Caco-2 (cell line): ENCODE measurements at regions not wholly inside any gene's neighbourhood (a gene's known extent, or its start where the extent isn't known, plus 50 kb on each side); places are given as distances from the start of the nearest gene placed in this dataset.

ENCODE experiments used
- BruUV-seq: library from RNA; stranded (reverse); fragments of 400-500 nt; replicated peaks from 2 replicates; lab custom pipeline; 2021; lab: Mats Ljungman, UMichigan
- CTCF ChIA-PET: fragments of 300-600 bp; sonication (Branson Sonifier 250); formaldehyde crosslinking; loops from one replicate; lab custom pipeline; 2022; ENCODE audit warnings: antibody characterized with exemption; lab: Charles Lee
- POLR2A ChIA-PET: fragments of 300-600 bp; sonication (Branson Sonifier 250); formaldehyde crosslinking; loops from one replicate; lab custom pipeline; 2022; ENCODE audit warnings: antibody characterized with exemption; lab: Charles Lee
- DNase-seq, 2 experiments: peaks; one replicate each; pipeline versions ENCODE4 v3.0.0 to v3.0.0-alpha.2; 2020 to 2022
- H3K27me3 ChIP-seq: replicated peaks from 2 replicates; pipeline ENCODE4 v1.6.0; 2011; ENCODE audit warnings: low read length; ENCODE audit not compliant: control insufficient read depth, insufficient read depth
- H3K36me3 ChIP-seq: 2 replicates; pipeline ENCODE4 v1.5.1; 2011; ENCODE audit warnings: low read length; ENCODE audit not compliant: control insufficient read depth, insufficient read depth
- H3K4me1 ChIP-seq: fragments of 250-450 bp; sonication (Bioruptor Pico); 2 replicates; pipeline ENCODE4 v1.5.1; 2020; ENCODE audit warnings: mild to moderate bottlenecking
- H3K4me3 ChIP-seq: 2 replicates; pipeline ENCODE4 v1.5.1; 2011; ENCODE audit warnings: low read depth, mild to moderate bottlenecking, control low read depth, low read length
- H3K9me3 ChIP-seq: fragments of 250-450 bp; sonication (Bioruptor Pico); 2 replicates; pipeline ENCODE4 v1.5.1; 2020; ENCODE audit warnings: mild to moderate bottlenecking, moderate library complexity
- H3K27ac Mint-ChIP-seq: one replicate; pipeline ENCODE4 v1.8.0; 2022; ENCODE audit warnings: mixed read lengths; ENCODE audit not compliant: unreplicated experiment
- H3K27me3 Mint-ChIP-seq: one replicate; pipeline ENCODE4 v1.8.0; 2022; ENCODE audit warnings: mixed read lengths; ENCODE audit not compliant: insufficient read depth, unreplicated experiment
- H3K36me3 Mint-ChIP-seq: one replicate; pipeline ENCODE4 v1.8.0; 2022; ENCODE audit warnings: mild to moderate bottlenecking, mixed read lengths; ENCODE audit not compliant: insufficient read depth, unreplicated experiment
- H3K4me1 Mint-ChIP-seq: one replicate; pipeline ENCODE4 v1.8.0; 2022; ENCODE audit warnings: low read depth, mixed read lengths; ENCODE audit not compliant: unreplicated experiment
- H3K4me3 Mint-ChIP-seq: one replicate; pipeline ENCODE4 v1.8.0; 2022; ENCODE audit warnings: mild to moderate bottlenecking, moderate library complexity, mixed read lengths; ENCODE audit not compliant: unreplicated experiment
- H3K9me3 Mint-ChIP-seq: one replicate; pipeline ENCODE4 v1.8.0; 2022; ENCODE audit warnings: mixed read lengths; ENCODE audit not compliant: unreplicated experiment
- CTCF ChIP-seq, 2 experiments: fragments of 200-600 bp in 1 of 2; IDR thresholded peaks; 1 replicate in 1 of 2; 2 replicates in 1 of 2; pipeline versions ENCODE4 v1.5.1 to v1.8.0; 2011 to 2022; ENCODE audit warnings: antibody characterized with exemption in 1 of 2, control low read depth in 1 of 2, inconsistent platforms in 1 of 2, low read depth in 1 of 2, low read length in 1 of 2, mild to moderate bottlenecking in 1 of 2, moderate library complexity in 1 of 2; ENCODE audit not compliant: insufficient read depth in 1 of 2, severe bottlenecking in 1 of 2, unreplicated experiment in 1 of 2
- intact Hi-C: fragments of 100-400 bp; cut with micrococcal nuclease; formaldehyde crosslinking; loops from one replicate; pipeline ENCODE4 v1.10.0; 2022; ENCODE audit not compliant: unreplicated experiment

DNA sequence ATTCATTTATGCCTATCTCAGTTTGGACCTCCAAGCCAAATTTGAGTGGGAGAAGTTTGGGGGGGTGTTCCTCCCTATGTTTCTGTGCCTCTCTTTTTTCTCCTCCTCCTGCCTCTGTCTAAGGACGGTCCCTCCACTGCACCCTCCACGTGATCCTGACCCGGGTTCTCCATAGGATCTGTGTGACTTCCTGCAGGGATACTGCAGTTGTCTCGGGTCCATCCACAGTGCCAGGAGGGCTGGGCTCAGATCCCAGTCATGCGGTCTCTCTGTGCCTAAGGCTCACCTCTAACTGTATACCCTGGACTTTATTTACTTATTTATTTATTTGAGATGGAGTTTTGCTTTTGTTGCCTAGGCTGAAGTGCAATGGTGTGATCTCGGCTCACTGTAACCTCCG lies 1354.5 kb downstream of the BRD1 start:
- Mint-ChIP-seq H3K4me1 (no peaks in the 10 kb centered on the region), H3K27ac (no peak overlapping the region), H3K27me3 (no peaks in the 10 kb centered on the region), H3K36me3 (no peaks in the 10 kb centered on the region), H3K9me3 (no peaks in the 10 kb centered on the region), H3K4me3 (no peak overlapping the region)
- no peaks in the 10 kb centered on the region for H3K36me3 ChIP-seq
- CTCF ChIA-PET = no interaction called here
- DNase-seq = no peak
- POLR2A ChIA-PET = no interaction called here
- intact Hi-C loops = no loop called here
- no TSS peak for BruUV-seq
- no peaks in the 10 kb centered on the region for H3K4me1 ChIP-seq
- H3K9me3 ChIP-seq = no peaks in the 10 kb centered on the region
- no peak overlapping the region for H3K4me3 ChIP-seq
- no peaks in the 10 kb centered on the region for H3K27me3 ChIP-seq
- TF ChIP-seq CTCF (IDR thresholded peaks at IDR 0.05; ENCODE audit: insufficient read depth in 1 of 2, low read depth in 1 of 2, low read length in 1 of 2, severe bottlenecking in 1 of 2, unreplicated experiment in 1 of 2) = no peak

DNA sequence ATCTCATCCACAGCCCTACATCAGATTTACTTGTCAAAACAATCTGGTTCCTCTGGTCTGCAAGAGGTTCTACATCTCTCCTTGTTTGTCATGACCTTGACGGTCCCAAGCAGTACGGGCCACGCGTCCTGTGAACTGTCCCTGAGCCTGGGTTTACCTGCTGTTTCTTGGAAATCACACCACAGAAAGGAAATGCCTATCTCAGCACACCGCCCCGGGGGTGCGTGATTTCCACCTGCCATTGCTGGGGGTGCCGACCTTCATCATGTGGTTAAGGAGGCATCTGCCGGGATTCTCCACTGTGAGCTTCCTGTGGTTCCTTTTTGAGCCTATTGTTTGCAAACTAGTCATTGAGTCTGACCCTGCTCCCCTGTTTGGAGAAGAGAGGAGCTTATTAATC lies 1363.4 kb downstream of the BRD1 start:
- Histone ChIP-seq H3K27me3 (no peaks in the 10 kb centered on the region), H3K4me1 (no peaks in the 10 kb centered on the region), H3K9me3 (no peaks in the 10 kb centered on the region), H3K4me3 (no peak overlapping the region), H3K36me3 (no peaks in the 10 kb centered on the region)
- no peak overlapping the region for H3K27ac Mint-ChIP-seq
- BruUV-seq = no TSS peak
- peaks cover 9% of the 10 kb centered on the region for H3K27me3 Mint-ChIP-seq
- intact Hi-C loops = no loop called here
- ChIA-PET POLR2A (no interaction called here), CTCF (no interaction called here)
- H3K36me3 Mint-ChIP-seq = no peaks in the 10 kb centered on the region
- H3K9me3 Mint-ChIP-seq = no peaks in the 10 kb centered on the region
- H3K4me1 Mint-ChIP-seq = no peaks in the 10 kb centered on the region
- DNase-seq = no peak
- no peak overlapping the region for H3K4me3 Mint-ChIP-seq
- no peak for TF ChIP-seq CTCF (IDR thresholded peaks at IDR 0.05; ENCODE audit: insufficient read depth in 1 of 2, low read depth in 1 of 2, low read length in 1 of 2, severe bottlenecking in 1 of 2, unreplicated experiment in 1 of 2)

DNA sequence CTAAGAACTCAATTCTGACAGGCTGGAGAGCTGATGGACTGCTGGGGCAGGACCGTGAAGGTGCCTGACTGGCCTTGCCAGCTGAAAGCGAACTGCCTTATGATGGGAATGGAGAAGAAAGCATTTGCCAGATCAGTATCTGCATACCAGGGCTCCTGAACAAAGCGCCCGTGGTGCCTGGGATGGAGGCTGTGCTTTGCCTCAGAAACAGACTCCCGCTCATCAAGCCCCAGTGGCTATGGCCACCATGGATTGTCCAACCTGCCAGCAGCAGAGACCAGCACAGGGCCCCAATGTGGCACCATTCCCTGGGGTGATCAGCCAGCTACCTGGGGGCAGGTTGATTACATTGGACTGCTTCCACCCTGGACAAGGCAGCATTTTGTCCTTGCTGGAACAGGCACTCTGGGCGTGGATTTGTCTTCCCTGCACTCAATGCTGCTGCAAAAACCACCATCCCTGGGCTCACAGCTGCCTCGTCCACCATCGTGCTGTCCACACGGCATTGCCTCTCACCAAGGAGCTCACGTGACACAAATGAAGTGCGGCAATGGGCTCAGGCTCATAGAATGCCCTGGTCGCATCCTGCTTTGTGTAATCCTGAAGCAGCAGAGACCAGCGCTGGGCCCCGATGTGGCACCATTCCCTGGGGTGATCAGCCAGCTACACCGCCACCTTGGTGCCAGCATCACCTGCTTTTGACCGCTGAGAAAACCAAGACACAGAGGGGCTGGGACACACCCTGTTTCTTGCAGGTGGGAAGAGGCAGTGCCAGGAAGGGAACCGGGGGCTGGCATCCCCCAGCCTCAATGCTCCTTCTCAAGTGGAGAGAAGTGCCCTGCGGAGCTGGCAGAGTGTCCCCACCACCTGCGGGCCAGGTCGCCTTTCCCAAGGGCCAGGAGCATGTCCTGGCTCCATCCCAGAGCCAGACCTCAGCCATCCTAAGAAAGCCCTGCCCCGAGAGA lies 1367.5 kb downstream of the BRD1 start:
- Mint-ChIP-seq H3K4me3 (no peak overlapping the region), H3K9me3 (no peaks in the 10 kb centered on the region), H3K4me1 (no peaks in the 10 kb centered on the region), H3K27ac (no peak overlapping the region), H3K36me3 (no peaks in the 10 kb centered on the region), H3K27me3 (peaks cover 6% of the 10 kb centered on the region)
- Histone ChIP-seq H3K36me3 (no peaks in the 10 kb centered on the region), H3K27me3 (no peaks in the 10 kb centered on the region), H3K9me3 (no peaks in the 10 kb centered on the region), H3K4me3 (no peak overlapping the region), H3K4me1 (no peaks in the 10 kb centered on the region)
- ChIA-PET CTCF (no interaction called here), POLR2A (no interaction called here)
- no peak for TF ChIP-seq CTCF (IDR thresholded peaks at IDR 0.05; ENCODE audit: insufficient read depth in 1 of 2, low read depth in 1 of 2, low read length in 1 of 2, severe bottlenecking in 1 of 2, unreplicated experiment in 1 of 2)
- no peak for DNase-seq
- no TSS peak for BruUV-seq
- intact Hi-C loops = no loop called here
